ENCODE measurements at regions not wholly inside any gene's neighbourhood (a gene's known extent, or its start where the extent isn't known, plus 50 kb on each side); places are given as distances from the start of the nearest gene placed in this dataset.

- H3K4me2 ChIP-seq, result peak overlapping the region; percentile 0; the same call in 1 of the 2 replicates
- H3K4me1 ChIP-seq (ENCODE audit: low read depth, poor library complexity, severe bottlenecking), result peaks cover 13% of the 10 kb centered on the region
- H3K4me3 ChIP-seq (IDR thresholded peaks at IDR 0.05; ENCODE audit: insufficient read depth, low read depth, low read length), result no peak overlapping the region
- no peak for TF ChIP-seq CTCF (conservative IDR thresholded peaks at IDR 0.05; ENCODE audit: low read depth, low read length)
- no peak overlapping the region for H3K9ac ChIP-seq
- no peaks in the 10 kb centered on the region for H3K36me3 ChIP-seq (ENCODE audit: insufficient read depth)
- no peak overlapping the region for H3K27ac ChIP-seq
- H2AFZ ChIP-seq (ENCODE audit: low read depth), result no peak overlapping the region
- H3K79me2 ChIP-seq (ENCODE audit: insufficient read depth, low read depth), result no peaks in the 10 kb centered on the region
- H3K27me3 ChIP-seq (ENCODE audit: insufficient read depth, low read depth), result no peaks in the 10 kb centered on the region
- H4K20me1 ChIP-seq (ENCODE audit: insufficient read depth), result no peaks in the 10 kb centered on the region
These were observed 107.2 kb upstream of the DUSP10 start for GRCh38 chr1:221849110-221849509.

GRCh38 chr1:221847676-221848075 lies 105.8 kb upstream of the DUSP10 start:
- Histone ChIP-seq H3K4me1 (ENCODE audit: low read depth, poor library complexity, severe bottlenecking) (peaks cover 13% of the 10 kb centered on the region), H2AFZ (ENCODE audit: low read depth) (no peak overlapping the region), H3K36me3 (ENCODE audit: insufficient read depth) (no peaks in the 10 kb centered on the region), H3K4me3 (IDR thresholded peaks at IDR 0.05; ENCODE audit: insufficient read depth, low read depth, low read length) (no peak overlapping the region), H3K27me3 (ENCODE audit: insufficient read depth, low read depth) (no peaks in the 10 kb centered on the region), H3K4me2 (no peak overlapping the region), H3K9ac (no peak overlapping the region), H3K27ac (no peak overlapping the region), H3K79me2 (ENCODE audit: insufficient read depth, low read depth) (no peaks in the 10 kb centered on the region), H4K20me1 (ENCODE audit: insufficient read depth) (no peaks in the 10 kb centered on the region)
- no peak for TF ChIP-seq CTCF (conservative IDR thresholded peaks at IDR 0.05; ENCODE audit: low read depth, low read length)

- Histone ChIP-seq H3K9ac (no peak overlapping the region), H3K36me3 (ENCODE audit: insufficient read depth) (no peaks in the 10 kb centered on the region), H3K79me2 (ENCODE audit: insufficient read depth, low read depth) (no peaks in the 10 kb centered on the region), H3K27me3 (ENCODE audit: insufficient read depth, low read depth) (no peaks in the 10 kb centered on the region), H3K4me1 (ENCODE audit: low read depth, poor library complexity, severe bottlenecking) (peaks cover 13% of the 10 kb centered on the region), H3K4me2 (no peak overlapping the region), H3K27ac (no peak overlapping the region), H4K20me1 (ENCODE audit: insufficient read depth) (no peaks in the 10 kb centered on the region), H2AFZ (ENCODE audit: low read depth) (no peak overlapping the region), H3K4me3 (IDR thresholded peaks at IDR 0.05; ENCODE audit: insufficient read depth, low read depth, low read length) (no peak overlapping the region)
- no peak for TF ChIP-seq CTCF (conservative IDR thresholded peaks at IDR 0.05; ENCODE audit: low read depth, low read length)
These were observed 103.9 kb upstream of the DUSP10 start for GRCh38 chr1:221845650-221846371.

GRCh38 chr1:221841983-221842335 lies 100.1 kb upstream of the DUSP10 start:
- no peak overlapping the region for H2AFZ ChIP-seq (ENCODE audit: low read depth)
- no peak overlapping the region for H3K9ac ChIP-seq
- no peaks in the 10 kb centered on the region for H3K27me3 ChIP-seq (ENCODE audit: insufficient read depth, low read depth)
- H3K36me3 ChIP-seq (ENCODE audit: insufficient read depth), result no peaks in the 10 kb centered on the region
- H4K20me1 ChIP-seq (ENCODE audit: insufficient read depth), result no peaks in the 10 kb centered on the region
- no peak overlapping the region for H3K27ac ChIP-seq
- H3K4me2 ChIP-seq, result no peak overlapping the region
- no peaks in the 10 kb centered on the region for H3K79me2 ChIP-seq (ENCODE audit: insufficient read depth, low read depth)
- peaks cover 19% of the 10 kb centered on the region for H3K4me1 ChIP-seq (ENCODE audit: low read depth, poor library complexity, severe bottlenecking)
- no peak for TF ChIP-seq CTCF (conservative IDR thresholded peaks at IDR 0.05; ENCODE audit: low read depth, low read length)
- H3K4me3 ChIP-seq (IDR thresholded peaks at IDR 0.05; ENCODE audit: insufficient read depth, low read depth, low read length), result no peak overlapping the region

All from KMS-11 (cell line).